Activated CD8-positive, alpha-beta memory T cell treated with anti-CD3 and anti-CD28 coated beads for 24 hours (primary cell): ENCODE measurements at regions not wholly inside any gene's neighbourhood (a gene's known extent, or its start where the extent isn't known, plus 50 kb on each side); places are given as distances from the start of the nearest gene placed in this dataset.
"Not testable (repeated sequence)": the region's sequence is repeated elsewhere in the genome, so short reads cannot be mapped to it uniquely, and the experiment has no call there.

Source experiments
- DNase-seq: peaks from one replicate; pipeline ENCODE4 v3.0.0-alpha.2; 2020

DNA sequence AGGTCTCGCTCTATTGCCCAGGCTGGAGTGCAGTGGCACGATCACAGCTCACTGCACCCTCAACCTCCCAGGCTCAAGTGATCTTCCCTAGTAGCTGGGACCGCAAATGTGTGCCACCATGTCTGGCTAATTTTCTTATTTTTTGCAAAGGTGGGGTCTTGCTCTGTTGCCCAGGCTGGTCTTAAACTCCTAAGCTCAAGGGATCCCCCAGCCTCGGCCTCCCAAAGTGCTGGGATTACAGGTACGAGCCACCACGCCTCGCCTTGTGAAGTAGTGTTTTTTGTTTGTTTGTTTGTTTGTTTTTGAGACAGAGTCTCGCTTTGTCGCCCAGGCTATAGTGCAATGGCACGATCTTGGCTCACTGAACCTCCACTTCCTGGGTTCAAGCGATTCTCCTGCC, 125.5 kb downstream of the HAUS1 start:
- DNase-seq = not testable (repeated sequence)

DNA sequence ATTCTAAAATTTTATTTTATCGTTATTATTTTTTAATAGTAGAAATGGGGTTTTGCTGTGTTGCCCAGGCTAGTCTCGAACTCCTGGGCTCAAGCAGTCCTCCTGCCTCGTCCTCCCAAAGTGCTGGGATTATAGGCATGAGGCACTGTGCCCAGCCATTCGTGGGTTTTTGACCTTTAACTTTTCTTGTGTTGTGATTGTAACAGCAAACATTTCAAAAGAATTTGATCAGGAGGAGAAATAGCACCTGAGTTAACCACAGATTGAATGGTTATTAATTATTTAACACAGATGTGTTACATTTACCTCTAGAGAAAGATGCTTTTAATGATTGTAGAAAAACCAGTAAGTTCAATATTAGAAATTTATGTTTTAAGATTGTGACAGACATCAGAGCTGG, 132.0 kb downstream of the HAUS1 start:
- DNase-seq = no peak

DNA sequence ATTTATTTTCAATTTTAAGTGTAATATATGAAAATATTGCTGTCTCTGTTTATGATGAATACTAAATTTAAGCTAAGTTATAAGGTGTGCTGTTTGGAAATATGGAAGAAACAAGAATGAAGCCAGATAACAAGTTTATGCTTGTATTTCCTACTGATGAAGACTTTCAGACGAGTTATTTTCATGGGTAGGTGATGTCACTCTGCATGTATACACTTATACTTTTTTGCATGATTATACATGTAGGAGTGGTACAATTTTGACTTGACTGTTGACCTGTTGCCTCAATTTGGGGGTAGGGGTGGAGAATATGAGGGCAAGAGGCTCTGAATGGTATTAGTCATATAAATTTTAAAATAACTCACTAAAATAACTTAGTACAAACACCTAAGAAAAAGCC, 133.7 kb downstream of the HAUS1 start:
- no peak for DNase-seq

DNA sequence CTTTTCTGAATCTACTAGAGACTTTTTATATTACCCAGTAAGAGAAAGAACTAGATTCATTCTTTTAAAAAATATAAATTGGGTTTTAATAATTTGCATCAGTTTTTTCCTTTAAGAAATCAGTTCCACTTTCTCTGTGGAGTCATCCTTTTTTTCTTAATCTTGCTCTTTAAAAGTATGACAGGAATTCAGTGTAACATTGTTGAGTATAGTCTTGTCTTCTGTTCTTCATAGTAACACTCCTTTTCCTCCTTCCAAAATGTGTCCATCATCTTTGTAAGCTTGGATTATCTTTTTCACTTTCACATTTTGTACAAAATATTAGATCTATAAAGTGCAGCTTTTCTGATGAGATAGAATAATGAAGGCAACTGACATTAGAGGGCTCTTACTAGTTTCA, 135.4 kb downstream of the HAUS1 start:
- no peak for DNase-seq

DNA sequence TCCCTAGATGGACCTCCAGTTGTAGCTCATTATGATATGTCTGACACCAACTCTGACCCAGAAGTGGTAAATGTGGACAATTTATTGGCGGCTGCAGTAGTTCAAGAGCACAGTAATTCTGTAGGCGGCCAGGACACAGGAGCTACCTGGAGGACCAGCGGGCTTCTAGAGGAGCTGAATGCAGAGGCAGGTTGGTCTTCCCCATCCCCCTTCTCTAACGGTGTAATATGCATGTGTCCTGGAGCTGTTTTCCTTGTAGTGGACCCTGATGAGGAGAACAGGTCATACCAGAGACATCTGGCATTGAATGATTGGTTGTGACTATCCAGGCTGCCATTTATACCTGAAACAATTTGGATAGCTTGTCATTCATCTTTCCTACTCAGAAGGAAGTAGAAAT, 135.8 kb downstream of the HAUS1 start:
- no peak for DNase-seq

DNA sequence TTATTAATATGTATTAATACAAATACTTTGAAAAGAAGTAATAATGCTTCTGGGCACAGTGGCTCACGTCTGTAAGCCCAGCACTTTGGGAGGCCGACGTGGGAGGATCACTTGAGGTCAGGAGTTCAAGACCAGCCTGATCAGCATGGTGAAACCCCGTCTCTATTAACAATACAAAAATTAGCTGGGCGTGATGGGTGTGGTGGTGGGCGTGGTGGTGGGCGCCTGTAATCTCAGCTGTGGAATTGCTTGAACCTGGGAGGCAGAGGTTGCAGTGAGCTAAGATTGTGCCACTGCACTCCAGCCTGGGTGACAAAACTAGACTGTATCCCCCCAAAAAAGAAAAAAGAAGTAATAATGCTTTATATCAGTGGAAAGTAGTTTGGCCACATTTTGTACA, 137.2 kb downstream of the HAUS1 start:
- not testable (repeated sequence) for DNase-seq

DNA sequence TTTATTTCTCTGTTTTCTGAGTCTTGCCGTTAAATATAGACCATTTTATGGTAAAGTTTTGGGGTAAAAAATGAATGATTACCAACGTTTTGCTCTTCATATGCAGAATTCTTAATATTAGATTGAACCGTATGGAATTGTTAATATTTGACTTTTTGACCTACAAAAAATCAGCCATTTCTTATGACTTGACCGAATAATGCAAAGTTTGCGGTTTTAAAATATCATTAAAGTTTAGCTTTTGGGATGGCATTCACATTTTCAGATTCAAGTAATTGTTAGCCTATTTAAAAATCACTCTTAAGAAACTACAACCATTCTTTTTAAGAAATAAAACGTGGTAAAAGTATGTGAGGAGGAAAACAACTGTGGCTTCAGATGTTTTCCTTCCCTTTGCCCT, 138.0 kb downstream of the HAUS1 start:
- DNase-seq = no peak

DNA sequence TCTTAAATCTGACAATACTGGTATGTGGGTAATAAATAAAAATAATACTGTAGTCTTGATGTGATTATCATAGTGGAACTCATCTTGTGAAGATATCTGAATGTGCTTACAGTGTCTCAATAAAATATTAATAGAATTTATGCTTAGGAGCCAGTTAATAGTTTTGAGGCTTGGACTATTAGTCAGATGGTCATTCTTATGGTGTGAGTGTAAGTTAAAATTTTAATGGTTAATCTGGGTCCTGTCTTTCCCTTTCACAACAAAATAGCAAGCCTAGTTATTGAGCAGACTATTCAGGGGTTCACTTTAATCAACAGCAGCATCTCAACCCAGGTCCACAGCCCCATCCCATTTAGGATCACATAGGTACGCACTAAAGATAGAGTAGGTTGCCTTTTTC, 138.9 kb downstream of the HAUS1 start:
- DNase-seq = no peak

DNA sequence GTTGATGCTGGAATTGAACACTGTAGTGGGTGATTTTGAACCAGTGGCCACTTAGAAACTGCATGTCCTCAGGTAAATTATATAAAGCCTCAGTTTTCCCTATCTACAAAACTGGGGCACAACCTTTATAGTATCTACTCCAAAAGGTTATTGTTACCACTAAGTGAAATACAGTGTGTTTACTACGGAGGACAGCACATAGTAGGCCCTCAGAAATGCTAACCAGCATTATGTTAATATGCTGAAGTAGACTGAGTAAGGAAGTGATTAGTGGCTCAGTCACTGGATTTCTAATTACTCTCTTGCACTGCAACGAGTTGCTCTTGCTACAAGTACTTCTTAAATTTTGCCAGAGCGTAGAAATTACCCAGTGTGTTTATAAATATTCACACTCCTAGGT, 139.5 kb downstream of the HAUS1 start:
- DNase-seq = no peak

DNA sequence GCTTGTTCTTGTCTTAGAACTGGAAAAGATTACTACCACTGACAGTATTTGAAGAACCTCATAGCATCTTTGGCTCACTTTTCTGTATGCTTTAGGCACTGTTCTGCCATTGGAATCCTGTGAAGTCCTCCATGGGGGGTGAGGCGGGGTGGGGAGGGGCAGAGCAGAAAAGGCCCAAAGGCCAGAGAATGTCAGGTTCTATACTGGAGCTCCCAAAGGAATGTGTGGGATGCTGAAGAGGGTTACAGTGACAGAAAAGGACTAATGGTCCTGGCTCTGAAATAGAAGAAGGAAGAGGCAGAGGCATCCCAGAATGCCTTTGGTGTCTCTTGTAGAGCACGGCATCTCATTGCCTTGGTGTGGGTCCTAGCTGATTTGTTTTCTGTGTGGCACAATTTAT, 141.9 kb downstream of the HAUS1 start:
- DNase-seq = no peak

DNA sequence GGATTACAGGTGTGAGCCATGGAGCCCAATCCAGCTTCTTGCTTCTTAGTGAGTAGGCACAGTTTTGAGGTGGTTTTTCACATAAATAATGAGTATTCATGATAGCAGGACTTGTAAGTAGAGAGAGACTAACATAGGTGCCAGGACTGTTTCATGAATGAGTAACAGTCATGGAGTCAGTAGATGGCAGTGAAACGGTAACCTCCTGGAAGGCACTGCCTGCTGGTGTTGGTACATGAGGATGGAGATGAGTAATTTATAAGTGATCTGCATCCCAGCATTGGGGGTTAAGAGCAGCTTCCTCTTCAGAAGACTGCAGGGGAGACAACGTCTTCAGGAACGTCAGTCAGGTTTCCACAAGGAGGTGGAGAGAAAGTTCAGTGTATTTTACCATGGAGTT, 143.8 kb downstream of the HAUS1 start:
- no peak for DNase-seq

DNA sequence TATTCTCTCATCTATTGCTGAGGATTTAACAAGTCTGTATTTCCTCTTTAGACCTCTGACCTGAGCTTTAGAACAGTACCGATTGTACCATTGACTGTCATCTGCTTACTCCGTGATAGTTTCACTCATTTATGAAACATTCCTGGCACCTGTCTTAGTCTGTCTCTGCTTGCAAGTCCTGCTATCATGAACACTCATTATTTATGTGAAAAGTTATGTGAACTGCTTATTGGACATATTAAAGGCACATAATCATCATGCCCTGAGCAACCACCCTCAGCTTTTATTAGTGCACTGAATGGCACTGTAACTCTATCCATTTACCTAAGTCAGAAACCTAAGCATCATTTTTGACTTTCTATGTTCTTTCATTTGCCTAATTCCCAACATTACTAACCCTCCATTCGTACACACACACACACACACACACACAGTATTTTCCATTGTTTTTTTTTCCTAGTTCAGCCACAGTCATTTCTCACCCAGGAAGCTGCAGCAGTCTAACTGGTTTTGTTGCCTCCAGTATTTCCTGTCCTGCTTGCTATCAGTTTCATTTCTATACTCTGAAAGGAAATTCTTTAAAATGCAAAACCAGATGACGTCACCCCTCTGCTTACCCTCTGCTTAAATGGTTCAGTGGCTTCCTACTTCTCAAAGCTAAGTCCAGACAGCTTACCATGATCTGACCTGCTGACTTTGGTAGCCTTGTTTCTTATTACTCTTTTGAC, 146.1 kb downstream of the HAUS1 start:
- DNase-seq = no peak

DNA sequence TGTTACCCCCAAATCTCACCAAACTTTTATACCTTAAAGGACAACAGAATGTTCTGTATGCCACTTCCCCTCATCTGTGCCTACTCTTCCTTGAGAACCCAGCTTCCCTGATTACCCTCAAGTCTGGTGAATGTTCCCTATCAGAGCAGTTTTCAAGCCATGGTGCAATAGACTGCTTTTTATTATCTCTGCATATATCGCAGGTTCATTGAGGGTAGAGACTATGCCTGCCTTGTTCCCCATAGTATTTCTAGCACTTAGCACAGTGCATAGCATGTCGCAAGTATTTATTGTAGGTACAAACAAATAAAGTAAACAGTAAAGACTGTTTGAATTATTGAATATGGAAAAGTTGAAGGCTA, 146.6 kb downstream of the HAUS1 start:
- no peak for DNase-seq

DNA sequence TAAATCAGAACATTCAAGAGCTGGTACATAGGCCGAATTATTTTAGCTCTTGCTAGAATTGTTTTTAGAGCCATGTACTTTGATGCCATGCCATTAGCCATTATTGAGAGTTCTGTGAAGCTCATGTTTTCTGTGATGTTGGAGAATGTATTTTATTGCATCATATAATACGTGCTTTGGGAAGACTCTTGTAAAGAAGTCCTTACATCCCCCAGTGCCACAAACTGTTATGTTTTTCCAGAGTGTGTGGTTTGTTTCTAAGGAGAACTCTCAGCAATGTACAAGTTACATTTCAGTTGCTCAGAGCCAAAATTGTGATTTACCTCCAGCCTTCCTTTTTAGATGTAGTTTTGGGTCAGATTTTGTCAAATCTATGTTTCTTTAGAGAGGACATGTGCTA, 148.6 kb downstream of the HAUS1 start:
- no peak for DNase-seq

DNA sequence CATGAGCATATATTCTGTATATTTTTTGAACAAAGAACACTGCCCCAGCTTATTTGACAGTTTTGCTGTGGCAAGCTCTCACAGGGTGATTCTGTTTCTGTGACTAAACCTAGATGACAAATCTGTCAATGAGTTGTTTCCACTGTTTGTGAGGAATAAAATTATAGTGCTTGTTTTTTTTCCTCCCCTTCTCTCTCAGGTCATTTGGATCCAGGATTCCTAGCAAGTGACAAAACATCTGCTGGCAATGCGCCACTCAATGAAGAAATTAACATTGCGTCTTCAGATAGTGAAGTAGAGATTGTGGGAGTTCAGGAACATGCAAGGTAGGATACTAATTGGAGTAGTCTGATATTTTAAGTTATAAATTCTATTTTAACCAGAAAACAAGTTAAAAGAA, 149.3 kb downstream of the HAUS1 start:
- no peak for DNase-seq

DNA sequence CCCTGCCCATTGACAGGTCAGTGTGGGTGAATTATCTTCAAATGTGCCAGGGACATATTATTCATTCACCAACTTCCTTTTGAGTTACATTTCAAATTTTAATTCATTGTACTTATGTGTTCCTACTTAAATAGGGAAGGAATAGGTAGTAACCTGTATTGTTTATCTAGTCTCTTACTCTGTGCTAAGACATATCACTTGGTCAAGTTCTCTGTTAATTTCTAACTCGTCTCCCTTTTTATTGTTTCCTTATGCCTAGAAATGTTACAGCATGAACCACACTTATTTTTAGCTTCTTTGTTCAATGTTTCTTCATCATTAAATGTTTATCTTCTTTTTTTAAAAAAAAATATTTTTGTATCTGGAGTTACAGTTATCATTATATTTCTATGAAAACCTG, 151.9 kb downstream of the HAUS1 start:
- no peak for DNase-seq

DNA sequence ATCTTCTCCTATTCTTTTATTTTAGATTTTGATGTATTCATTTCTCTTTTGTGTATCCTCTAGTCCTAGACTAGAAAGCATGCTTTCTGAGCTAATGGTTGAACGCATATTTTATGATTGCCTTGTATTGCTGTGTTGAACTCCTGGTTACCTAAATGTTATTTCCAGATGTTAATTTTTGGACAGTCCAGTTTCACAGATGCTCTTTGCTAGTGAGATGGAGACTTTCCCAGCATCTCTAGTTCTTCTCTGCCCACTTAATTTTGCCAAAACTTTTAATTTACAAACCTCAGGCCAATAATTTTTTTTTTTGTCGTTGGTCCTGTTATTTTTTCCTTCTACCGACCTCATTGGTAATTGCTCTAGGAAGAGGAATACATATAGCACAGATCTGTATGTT, 153.2 kb downstream of the HAUS1 start:
- DNase-seq = no peak

DNA sequence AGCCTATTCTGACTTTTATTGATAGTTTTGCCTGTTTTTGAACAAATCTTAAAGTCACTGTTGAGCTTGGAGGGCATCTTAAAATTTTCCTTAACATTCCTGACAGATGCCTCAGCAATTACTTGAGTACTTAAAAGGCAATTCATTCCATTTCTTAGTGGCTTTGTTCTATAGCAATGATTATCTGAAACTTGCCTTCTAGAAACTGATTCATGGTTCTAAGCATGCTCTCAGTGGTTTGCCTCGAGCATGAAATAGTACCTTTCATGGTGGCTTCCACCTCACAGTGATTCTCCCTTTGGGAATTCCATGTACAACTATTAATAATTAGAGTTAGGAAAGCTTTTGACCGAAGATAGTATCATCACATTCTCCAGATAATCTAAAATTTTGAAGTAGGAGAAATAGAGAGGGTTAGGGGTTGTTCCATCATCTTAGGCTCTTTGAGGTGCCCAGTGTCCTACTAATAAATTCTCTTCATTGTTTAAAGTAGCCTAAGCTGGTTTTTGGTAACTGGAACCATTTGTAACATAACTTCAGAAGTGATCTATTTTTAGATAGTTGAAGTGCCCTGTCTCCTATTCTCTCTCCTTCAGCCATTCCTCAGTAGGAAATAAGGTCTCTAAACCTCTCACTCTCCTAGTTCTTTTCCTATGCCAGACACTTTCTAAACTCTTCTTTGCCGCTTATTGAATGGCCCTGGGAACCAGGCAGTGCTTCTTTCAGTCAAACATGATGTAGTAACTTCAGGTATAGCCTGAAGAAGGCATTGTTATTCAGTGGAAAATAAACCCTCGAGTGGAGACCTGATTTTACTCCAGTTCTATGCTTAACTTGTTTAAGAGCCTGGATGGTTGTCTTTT, 156.1 kb downstream of the HAUS1 start:
- DNase-seq = no peak

DNA sequence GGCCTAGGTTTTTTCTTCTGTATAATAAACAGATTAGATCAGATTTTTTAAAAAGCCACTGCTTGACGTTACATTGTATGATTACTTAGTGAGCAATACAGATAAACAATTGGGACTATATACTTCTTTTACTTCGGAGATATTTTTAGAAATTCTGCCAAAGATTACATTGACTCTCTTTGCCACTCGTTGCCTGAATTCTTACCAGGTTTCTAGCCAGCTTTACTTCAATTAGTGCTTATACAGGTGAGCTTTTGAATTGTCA, 156.6 kb downstream of the HAUS1 start:
- DNase-seq = no peak

DNA sequence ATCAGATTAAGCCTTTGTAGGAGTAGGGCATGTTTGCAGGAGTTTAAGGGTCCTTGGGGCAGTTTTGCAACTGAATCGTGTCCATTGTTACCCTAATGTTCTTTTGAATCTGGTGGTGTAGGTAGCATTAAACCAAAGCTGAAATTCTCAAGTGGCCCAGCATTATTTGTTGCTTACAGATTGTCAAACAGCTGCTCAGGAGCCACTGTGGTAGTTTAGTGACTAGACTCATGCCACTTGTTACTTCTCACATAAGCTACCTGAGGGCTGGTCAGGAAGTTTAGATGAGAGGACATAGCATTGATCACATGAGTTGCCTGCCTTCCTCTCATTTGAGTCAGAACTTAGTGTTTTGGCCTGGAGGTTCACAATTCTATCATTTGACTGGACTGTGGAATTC, 157.6 kb downstream of the HAUS1 start:
- DNase-seq = no peak

DNA sequence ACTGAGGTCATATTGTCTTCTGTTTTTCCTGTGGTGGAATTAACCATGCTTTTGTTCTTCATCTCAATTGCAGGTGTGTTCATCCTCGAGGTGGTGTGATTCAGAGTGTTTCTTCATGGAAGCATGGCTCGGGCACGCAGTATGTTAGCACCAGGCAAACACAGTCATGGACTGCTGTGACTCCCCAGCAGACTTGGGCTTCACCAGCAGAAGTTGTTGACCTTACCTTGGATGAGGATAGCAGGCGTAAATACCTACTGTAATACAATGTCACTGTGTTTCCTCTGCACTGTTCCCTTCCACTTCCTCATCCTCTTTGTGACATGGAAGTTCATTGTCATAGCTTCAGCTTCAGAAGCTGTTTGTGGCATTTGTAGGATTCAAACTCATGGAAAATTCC, 158.7 kb downstream of the HAUS1 start:
- no peak for DNase-seq

DNA sequence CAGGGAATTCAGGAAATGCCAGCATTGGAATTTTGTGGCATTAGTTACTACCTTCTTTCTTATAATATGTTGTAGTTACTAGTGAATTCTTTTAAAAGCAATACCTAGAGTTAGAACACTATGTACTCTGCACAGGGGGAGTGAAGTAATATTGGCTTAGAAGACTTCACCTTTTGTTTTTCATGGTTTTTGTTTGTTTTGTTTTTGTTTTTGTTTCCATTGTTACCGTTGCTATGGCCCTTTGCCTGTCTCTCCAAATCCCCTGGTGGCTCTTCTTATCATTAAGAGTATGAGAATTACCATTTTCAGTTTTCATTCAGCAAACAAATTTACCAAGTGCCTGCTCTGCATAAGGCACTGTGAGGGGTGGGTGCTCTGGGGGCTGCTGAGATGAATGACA, 160.1 kb downstream of the HAUS1 start:
- DNase-seq = no peak

DNA sequence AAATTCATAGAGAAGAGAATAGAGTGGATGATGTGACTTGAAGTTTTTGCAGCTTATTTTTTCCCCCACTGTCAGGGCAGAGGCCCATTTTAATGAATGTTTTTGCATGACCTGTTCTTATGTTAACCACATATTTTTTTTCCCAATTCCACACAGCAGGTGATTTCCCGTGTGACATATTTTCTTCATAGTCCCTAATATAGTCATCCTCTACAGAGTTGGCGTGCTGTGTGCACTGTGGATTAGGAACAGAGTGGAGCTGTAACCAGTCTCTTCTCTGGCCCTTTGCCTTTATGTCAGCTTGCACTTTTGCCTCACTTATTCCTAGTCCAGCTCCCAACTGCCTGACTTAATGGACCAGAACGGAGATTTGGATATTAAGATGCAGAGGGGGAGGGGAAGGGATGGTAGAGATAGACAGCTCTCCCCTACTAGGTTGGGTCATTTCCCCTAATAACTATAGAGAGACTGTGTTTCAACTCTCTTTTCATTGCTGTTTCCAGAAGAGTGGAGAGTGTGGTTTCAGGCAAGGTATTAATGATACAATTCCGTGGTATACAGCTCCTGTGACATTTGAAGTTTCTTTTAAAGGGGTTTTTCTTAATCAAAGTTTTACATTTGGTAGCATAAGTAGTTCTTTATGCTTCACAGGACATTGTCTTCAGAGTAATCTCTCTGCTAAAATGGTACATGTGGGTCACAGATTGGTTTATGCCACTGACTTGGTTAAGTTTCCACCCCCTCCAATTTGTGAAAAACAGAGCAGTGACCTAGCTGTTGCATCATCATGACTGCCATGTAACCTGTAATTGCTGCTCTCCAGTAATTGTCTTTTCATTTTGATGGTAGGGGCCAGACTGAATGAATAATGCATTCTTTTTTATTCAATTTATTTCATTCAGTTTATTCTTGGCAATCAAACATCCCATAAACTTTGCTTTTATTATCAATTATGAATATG, 161.3 kb downstream of the HAUS1 start:
- no peak for DNase-seq

DNA sequence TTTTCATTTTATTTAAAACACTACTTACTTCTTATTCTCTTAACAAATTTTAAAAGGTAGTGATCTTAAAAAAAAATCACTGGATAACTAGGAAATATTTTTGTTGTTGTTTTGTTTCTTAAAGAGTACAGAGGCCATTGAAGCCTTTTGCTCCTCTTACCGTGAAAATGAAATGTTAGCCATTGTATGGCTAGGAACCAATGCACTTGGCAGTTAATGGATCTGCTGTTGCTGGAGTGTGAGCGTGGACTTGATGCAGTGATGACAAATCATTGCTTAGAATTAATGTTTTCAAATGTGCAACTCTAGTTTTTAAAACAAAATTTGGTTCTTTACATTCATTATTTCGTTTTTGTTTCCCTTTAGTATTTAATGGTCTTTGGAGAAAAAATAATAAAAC, 162.3 kb downstream of the HAUS1 start:
- DNase-seq = no peak
